ENCODE measurements at regions not wholly inside any gene's neighbourhood (a gene's known extent, or its start where the extent isn't known, plus 50 kb on each side); places are given as distances from the start of the nearest gene placed in this dataset.

DNA sequence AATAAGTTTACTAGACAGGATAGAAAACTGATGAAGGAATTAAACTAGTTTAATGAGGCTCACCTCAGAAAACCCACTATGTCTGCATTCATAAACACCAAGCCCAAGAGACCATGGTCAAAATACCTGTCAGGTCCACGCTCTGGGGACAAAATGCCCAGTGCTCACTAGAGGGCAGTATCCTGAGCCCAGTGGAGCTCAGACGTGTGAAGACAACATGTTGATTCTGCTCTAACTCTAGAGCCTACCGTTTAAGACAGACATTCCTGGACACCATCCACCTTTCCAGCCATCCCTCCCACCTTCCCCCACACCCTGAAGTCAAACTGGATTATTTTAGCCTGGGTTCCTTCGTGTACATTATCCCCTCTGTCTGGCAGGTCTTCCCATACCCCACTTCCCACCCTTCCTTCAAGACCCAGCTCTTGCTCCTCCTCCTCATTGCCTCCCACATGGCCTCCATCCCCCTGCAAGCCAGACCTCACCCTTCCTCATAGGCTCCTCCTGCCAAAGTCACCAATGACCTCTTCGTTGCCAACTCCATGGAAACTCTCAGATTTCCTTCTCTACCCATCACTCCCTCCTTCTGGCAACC lies 142.3 kb upstream of the FSTL4 start:
- Mint-ChIP-seq H3K36me3 (ENCODE audit: low read depth) (no peaks in the 10 kb centered on the region), H3K4me3 (no peak overlapping the region), H3K27me3 (ENCODE audit: insufficient read depth) (peaks cover 20% of the 10 kb centered on the region), H3K9me3 (no peaks in the 10 kb centered on the region), H3K27ac (no peak overlapping the region), H3K4me1 (ENCODE audit: low read depth) (no peaks in the 10 kb centered on the region)
- intact Hi-C loops (cut with micrococcal nuclease): loop anchor here (1.0 kb wide), 2 partner anchors 115 to 190 kb away; no protein-coding TSS in a partner anchor
- DNase-seq (ENCODE audit: low spot score): no peak

- H3K9me3 Mint-ChIP-seq: no peaks in the 10 kb centered on the region
- H3K27ac Mint-ChIP-seq: no peak overlapping the region
- H3K36me3 Mint-ChIP-seq (ENCODE audit: low read depth): no peaks in the 10 kb centered on the region
- no peak for DNase-seq (ENCODE audit: low spot score)
- no peak overlapping the region for H3K4me3 Mint-ChIP-seq
- no peaks in the 10 kb centered on the region for H3K4me1 Mint-ChIP-seq (ENCODE audit: low read depth)
- peaks cover 19% of the 10 kb centered on the region for H3K27me3 Mint-ChIP-seq (ENCODE audit: insufficient read depth)
- intact Hi-C loops (cut with micrococcal nuclease): loop anchor here (1.0 kb wide), 2 partner anchors 115 to 190 kb away; no protein-coding TSS in a partner anchor
Measured at GRCh38 chr5:133753856-133754255, 141.5 kb upstream of the FSTL4 start.

- Mint-ChIP-seq H3K4me3 (no peak overlapping the region), H3K27ac (no peak overlapping the region), H3K27me3 (ENCODE audit: insufficient read depth) (peaks cover 11% of the 10 kb centered on the region), H3K9me3 (no peaks in the 10 kb centered on the region), H3K4me1 (ENCODE audit: low read depth) (no peaks in the 10 kb centered on the region), H3K36me3 (ENCODE audit: low read depth) (no peaks in the 10 kb centered on the region)
- intact Hi-C loops (cut with micrococcal nuclease): no loop called here
- DNase-seq (ENCODE audit: low spot score): no peak
Measured at GRCh38 chr5:133751846-133752245, 139.5 kb upstream of the FSTL4 start.

DNA sequence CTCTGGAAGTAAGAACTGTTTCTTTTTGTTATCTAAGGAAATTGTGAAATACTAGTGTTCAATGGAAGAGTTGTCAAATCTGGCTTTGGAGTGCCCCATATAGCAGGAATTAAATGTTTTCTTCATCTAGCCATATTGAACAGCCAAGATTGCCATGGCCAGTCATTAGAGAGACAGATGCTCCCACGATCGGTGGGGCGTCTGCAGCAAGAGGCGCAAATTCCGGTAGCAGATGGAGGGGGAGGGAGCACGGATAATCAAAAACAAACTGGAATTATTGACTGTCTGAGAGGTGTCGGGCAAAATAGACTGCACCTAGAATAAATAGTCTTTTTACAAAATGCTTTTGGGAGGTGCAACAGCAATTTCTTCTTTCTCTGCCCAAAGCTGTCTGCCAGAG lies 139.1 kb upstream of the FSTL4 start:
- peaks cover 11% of the 10 kb centered on the region for H3K27me3 Mint-ChIP-seq (ENCODE audit: insufficient read depth)
- no peak overlapping the region for H3K27ac Mint-ChIP-seq

GRCh38 chr5:133750856-133751255 lies 138.5 kb upstream of the FSTL4 start:
- Mint-ChIP-seq H3K4me3 (no peak overlapping the region), H3K36me3 (ENCODE audit: low read depth) (no peaks in the 10 kb centered on the region), H3K27ac (no peak overlapping the region), H3K9me3 (no peaks in the 10 kb centered on the region), H3K27me3 (ENCODE audit: insufficient read depth) (peaks cover 9% of the 10 kb centered on the region), H3K4me1 (ENCODE audit: low read depth) (no peaks in the 10 kb centered on the region)
- intact Hi-C loops (cut with micrococcal nuclease): no loop called here
- DNase-seq (ENCODE audit: low spot score): no peak

More for the DNA sequence above, 139.1 kb upstream of the FSTL4 start:
- no peak overlapping the region for H3K4me3 Mint-ChIP-seq
- intact Hi-C loops (cut with micrococcal nuclease): no loop called here
- H3K4me1 Mint-ChIP-seq (ENCODE audit: low read depth): no peaks in the 10 kb centered on the region
- DNase-seq (ENCODE audit: low spot score): no peak
- H3K36me3 Mint-ChIP-seq (ENCODE audit: low read depth): no peaks in the 10 kb centered on the region
- H3K9me3 Mint-ChIP-seq: no peaks in the 10 kb centered on the region

- DNase-seq (ENCODE audit: low spot score): no peak
- Mint-ChIP-seq H3K4me3 (no peak overlapping the region), H3K27me3 (ENCODE audit: insufficient read depth) (peaks cover 4% of the 10 kb centered on the region), H3K9me3 (no peaks in the 10 kb centered on the region), H3K27ac (no peak overlapping the region), H3K36me3 (ENCODE audit: low read depth) (no peaks in the 10 kb centered on the region), H3K4me1 (ENCODE audit: low read depth) (no peaks in the 10 kb centered on the region)
- intact Hi-C loops (cut with micrococcal nuclease): no loop called here
Measured at GRCh38 chr5:133750356-133750755, 138.0 kb upstream of the FSTL4 start.

- H3K27me3 Mint-ChIP-seq (ENCODE audit: insufficient read depth): no peaks in the 10 kb centered on the region
- H3K36me3 Mint-ChIP-seq (ENCODE audit: low read depth): no peaks in the 10 kb centered on the region
- no peak overlapping the region for H3K4me3 Mint-ChIP-seq
- intact Hi-C loops (cut with micrococcal nuclease): no loop called here
- H3K4me1 Mint-ChIP-seq (ENCODE audit: low read depth): no peaks in the 10 kb centered on the region
- no peaks in the 10 kb centered on the region for H3K9me3 Mint-ChIP-seq
- DNase-seq (ENCODE audit: low spot score): no peak
- H3K27ac Mint-ChIP-seq: no peak overlapping the region
Measured at GRCh38 chr5:133749331-133749985, 137.1 kb upstream of the FSTL4 start.

- Mint-ChIP-seq H3K27ac (no peak overlapping the region), H3K4me3 (no peak overlapping the region), H3K36me3 (ENCODE audit: low read depth) (no peaks in the 10 kb centered on the region), H3K4me1 (ENCODE audit: low read depth) (no peaks in the 10 kb centered on the region), H3K9me3 (no peaks in the 10 kb centered on the region), H3K27me3 (ENCODE audit: insufficient read depth) (no peaks in the 10 kb centered on the region)
- intact Hi-C loops (cut with micrococcal nuclease): no loop called here
- no peak for DNase-seq (ENCODE audit: low spot score)
Measured at GRCh38 chr5:133746834-133747233, 134.5 kb upstream of the FSTL4 start.

DNA sequence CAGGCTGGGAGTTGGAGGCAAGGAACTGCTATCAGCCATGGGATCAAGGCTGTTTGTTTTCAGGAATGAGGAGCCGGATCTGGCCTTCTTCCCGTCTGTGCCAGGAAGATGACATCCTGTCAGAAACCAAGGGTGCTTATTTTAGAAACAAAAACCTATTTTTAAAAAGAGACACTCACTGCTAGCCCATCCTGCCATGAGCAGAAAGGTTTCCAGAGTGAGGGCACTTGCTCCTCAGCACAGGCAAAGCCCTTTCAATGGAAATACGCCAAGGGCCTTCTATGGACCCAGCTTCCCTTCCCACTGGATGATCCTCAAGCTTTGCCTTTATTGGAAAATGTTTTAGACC lies 132.6 kb upstream of the FSTL4 start:
- no peak overlapping the region for H3K4me3 Mint-ChIP-seq
- intact Hi-C loops (cut with micrococcal nuclease): no loop called here
- peaks cover 2% of the 10 kb centered on the region for H3K27me3 Mint-ChIP-seq (ENCODE audit: insufficient read depth)
- no peak for DNase-seq (ENCODE audit: low spot score)
- H3K36me3 Mint-ChIP-seq (ENCODE audit: low read depth): no peaks in the 10 kb centered on the region
- H3K27ac Mint-ChIP-seq: no peak overlapping the region
- no peaks in the 10 kb centered on the region for H3K9me3 Mint-ChIP-seq
- no peaks in the 10 kb centered on the region for H3K4me1 Mint-ChIP-seq (ENCODE audit: low read depth)

GRCh38 chr5:133744051-133744959 lies 132.0 kb upstream of the FSTL4 start:
- H3K4me1 Mint-ChIP-seq (ENCODE audit: low read depth): no peaks in the 10 kb centered on the region
- peaks cover 2% of the 10 kb centered on the region for H3K27me3 Mint-ChIP-seq (ENCODE audit: insufficient read depth)
- no peaks in the 10 kb centered on the region for H3K36me3 Mint-ChIP-seq (ENCODE audit: low read depth)
- no peak for DNase-seq (ENCODE audit: low spot score)
- no peaks in the 10 kb centered on the region for H3K9me3 Mint-ChIP-seq
- H3K4me3 Mint-ChIP-seq: no peak overlapping the region
- intact Hi-C loops (cut with micrococcal nuclease): no loop called here
- no peak overlapping the region for H3K27ac Mint-ChIP-seq

DNA sequence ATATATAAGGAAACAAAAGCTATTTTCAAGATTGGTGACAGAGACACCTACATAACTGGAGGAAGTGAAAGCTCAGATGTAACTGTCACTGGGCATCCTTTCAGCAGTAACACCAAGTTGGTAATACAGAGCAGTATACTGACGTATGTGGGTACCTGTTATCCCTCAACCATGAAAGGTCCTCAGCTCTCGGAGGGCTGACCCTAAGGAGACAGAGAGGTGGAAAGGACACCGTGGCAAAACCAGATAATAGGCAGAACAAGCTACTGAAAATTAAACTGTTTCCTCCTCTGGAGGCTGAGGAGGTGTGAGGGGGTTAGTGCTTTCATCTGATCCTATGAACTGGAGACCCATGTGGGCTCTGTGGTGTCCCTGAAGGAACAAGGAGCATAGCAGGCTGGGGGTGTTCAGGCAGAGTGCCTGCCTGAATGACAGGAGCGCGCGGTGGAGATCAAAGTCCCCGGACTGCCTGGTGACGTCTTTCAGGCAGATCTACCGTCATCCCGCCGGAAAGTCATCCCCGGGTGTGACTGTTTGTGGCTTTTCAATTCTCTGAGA lies 130.2 kb upstream of the FSTL4 start:
- Mint-ChIP-seq H3K4me3 (no peak overlapping the region), H3K27ac (no peak overlapping the region), H3K27me3 (ENCODE audit: insufficient read depth) (peaks cover 2% of the 10 kb centered on the region), H3K4me1 (ENCODE audit: low read depth) (no peaks in the 10 kb centered on the region), H3K9me3 (no peaks in the 10 kb centered on the region), H3K36me3 (ENCODE audit: low read depth) (no peaks in the 10 kb centered on the region)
- DNase-seq (ENCODE audit: low spot score): no peak
- intact Hi-C loops (cut with micrococcal nuclease): no loop called here

DNA sequence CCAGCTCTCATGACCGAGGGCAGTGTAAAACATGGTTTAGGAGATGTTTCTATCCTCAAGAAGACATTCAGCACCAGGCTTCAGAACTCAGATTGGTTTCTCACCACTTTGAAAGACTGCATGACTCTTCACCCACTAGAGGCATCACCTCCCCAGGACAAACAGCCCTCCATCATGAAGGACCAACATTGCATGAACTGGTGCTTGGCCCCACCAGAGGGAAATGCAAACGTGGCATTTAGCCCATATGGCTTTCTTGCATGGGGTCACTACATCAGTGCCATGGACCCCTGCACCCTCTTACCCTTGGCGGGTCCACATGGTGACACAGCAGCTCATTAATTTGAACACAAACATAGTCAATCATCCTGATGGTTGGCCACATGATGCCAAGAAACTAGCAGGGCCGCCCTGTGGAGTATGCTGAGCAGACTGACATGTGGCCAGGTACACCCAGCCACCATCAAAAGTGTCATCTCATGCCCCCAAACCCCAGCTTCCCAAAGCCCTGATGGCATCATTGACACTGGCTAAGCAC lies 129.5 kb upstream of the FSTL4 start:
- no peak overlapping the region for H3K27ac Mint-ChIP-seq
- no peaks in the 10 kb centered on the region for H3K36me3 Mint-ChIP-seq (ENCODE audit: low read depth)
- H3K27me3 Mint-ChIP-seq (ENCODE audit: insufficient read depth): peaks cover 2% of the 10 kb centered on the region
- no peak for DNase-seq (ENCODE audit: low spot score)
- H3K4me1 Mint-ChIP-seq (ENCODE audit: low read depth): no peaks in the 10 kb centered on the region
- H3K4me3 Mint-ChIP-seq: no peak overlapping the region
- intact Hi-C loops (cut with micrococcal nuclease): no loop called here
- H3K9me3 Mint-ChIP-seq: no peaks in the 10 kb centered on the region

- H3K27me3 Mint-ChIP-seq (ENCODE audit: insufficient read depth): peaks cover 2% of the 10 kb centered on the region
- no peak overlapping the region for H3K27ac Mint-ChIP-seq
- DNase-seq (ENCODE audit: low spot score): no peak
- H3K36me3 Mint-ChIP-seq (ENCODE audit: low read depth): no peaks in the 10 kb centered on the region
- H3K4me3 Mint-ChIP-seq: no peak overlapping the region
- H3K9me3 Mint-ChIP-seq: no peaks in the 10 kb centered on the region
- intact Hi-C loops (cut with micrococcal nuclease): no loop called here
- H3K4me1 Mint-ChIP-seq (ENCODE audit: low read depth): no peaks in the 10 kb centered on the region
Measured at GRCh38 chr5:133741396-133741795, 129.1 kb upstream of the FSTL4 start.

Measured in activated T-helper 1 cell treated with anti-CD3 and anti-CD28 coated beads, Interleukin-12 subunit alpha, Interleukin-12 subunit beta, Interleukin-2, Interleukin-4 antibody, amounts not matched to agents 30 ng/mL and 10 ng/mL and 1 ng/mL, durations not matched to agents 14 hours and 24 hours and 36 hours (primary cell).